SK-N-MC (cell line): ENCODE measurements at regions not wholly inside any gene's neighbourhood (a gene's known extent, or its start where the extent isn't known, plus 50 kb on each side); places are given as distances from the start of the nearest gene placed in this dataset.
"Not testable (repeated sequence)": the region's sequence is repeated elsewhere in the genome, so short reads cannot be mapped to it uniquely, and the experiment has no call there.

Source experiments
- EZH2 ChIP-seq: fragments of 200-600 bp; sonication (generic); IDR thresholded peaks from one replicate; pipeline ENCODE4 v1.6.1; 2017; ENCODE audit warnings: antibody characterized with exemption
- FOXP2 ChIP-seq: optimal IDR thresholded peaks from 2 replicates; pipeline ENCODE3; 2011; ENCODE audit warnings: mild to moderate bottlenecking, moderate library complexity; ENCODE audit not compliant: insufficient read depth; ENCODE audit errors: extremely low read length, control extremely low read depth
- POLR2AphosphoS5 ChIP-seq: IDR thresholded peaks from 2 replicates; pipeline ENCODE4 v1.6.1; 2012; ENCODE audit warnings: mild to moderate bottlenecking, low read depth, low read length, borderline replicate concordance

- TF ChIP-seq EZH2, POLR2AphosphoS5, FOXP2: not testable (repeated sequence)
These were observed 102.1 kb downstream of the SLC16A1 start for GRCh38 chr1:112853915-112854314.
